NCI-H748 (cell line): ENCODE measurements at regions not wholly inside any gene's neighbourhood (a gene's known extent, or its start where the extent isn't known, plus 50 kb on each side); places are given as distances from the start of the nearest gene placed in this dataset.
"Not testable (repeated sequence)": the region's sequence is repeated elsewhere in the genome, so short reads cannot be mapped to it uniquely, and the experiment has no call there.

Experiments used
- DNase-seq: peaks from one replicate; lab custom pipeline; 2025; ENCODE audit not compliant: unreplicated experiment; lab: John Stamatoyannopoulos, UW

GRCh38 chr3:63719796-63720445 lies 67.4 kb downstream of the SNTN start:
- no peak for DNase-seq

DNA sequence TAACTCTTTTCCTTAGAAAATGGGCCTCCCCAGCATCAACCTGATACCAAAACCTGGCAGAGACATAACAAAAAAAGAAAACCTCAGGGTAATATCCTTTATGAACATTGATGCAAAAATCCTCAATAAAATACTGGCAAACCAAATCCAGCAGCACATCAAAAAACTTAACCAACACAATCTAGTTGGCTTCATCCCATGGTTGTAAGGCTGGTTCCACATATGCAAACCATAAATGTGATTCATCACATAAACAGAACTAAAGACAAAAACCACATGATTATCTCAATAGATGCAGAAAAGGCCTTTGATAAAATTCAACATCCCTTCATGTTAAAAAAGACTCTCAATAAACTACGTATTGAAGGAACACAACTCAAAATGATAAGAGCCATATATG lies 68.5 kb downstream of the SNTN start:
- not testable (repeated sequence) for DNase-seq

- DNase-seq, result no peak
These were observed 72.5 kb downstream of the SNTN start for GRCh38 chr3:63724987-63725386.

- DNase-seq, result no peak
These were observed 74.2 kb downstream of the SNTN start for GRCh38 chr3:63726656-63727055.

GRCh38 chr3:63727233-63727632 lies 74.8 kb downstream of the SNTN start:
- DNase-seq, result no peak

GRCh38 chr3:63731866-63732265 lies 79.4 kb downstream of the SNTN start:
- no peak for DNase-seq

DNA sequence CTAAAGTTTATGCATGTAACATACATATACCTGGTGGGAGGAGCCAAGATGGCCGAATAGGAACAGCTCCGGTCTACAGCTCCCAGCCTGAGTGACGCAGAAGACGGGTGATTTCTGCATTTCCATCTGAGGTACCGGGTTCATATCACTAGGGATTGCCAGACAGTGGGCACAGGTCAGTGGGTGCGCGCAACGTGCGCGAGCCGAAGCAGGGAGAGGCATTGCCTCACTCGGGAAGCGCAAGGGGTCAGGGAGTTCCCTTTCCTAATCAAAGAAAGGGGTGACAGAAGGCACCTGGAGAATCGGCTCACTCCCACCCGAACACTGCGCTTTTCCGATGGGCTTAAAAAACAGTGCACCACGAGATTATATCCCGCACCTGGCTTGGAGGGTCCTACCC lies 80.8 kb downstream of the SNTN start:
- DNase-seq, result not testable (repeated sequence)

DNA sequence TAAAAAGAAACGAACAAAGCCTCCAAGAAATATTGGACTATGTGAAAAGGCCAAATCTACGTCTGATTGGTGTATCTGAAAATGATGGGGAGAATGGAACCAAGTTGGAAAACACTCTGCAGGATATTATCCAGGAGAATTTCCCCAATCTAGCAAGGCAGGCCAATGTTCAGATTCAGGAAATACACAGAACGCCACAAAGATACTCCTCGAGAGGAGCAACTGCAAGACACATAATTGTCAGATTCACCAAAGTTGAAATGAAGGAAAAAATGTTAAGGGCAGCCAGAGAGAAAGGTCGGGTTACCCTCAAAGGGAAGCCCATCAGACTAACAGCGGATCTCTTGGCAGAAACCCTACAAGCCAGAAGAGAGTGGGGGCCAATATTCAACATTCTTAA lies 82.2 kb downstream of the SNTN start:
- DNase-seq, result not testable (repeated sequence)

GRCh38 chr3:63736757-63737156 lies 82.3 kb upstream of the C3orf49 start:
- DNase-seq, result not testable (repeated sequence)

DNA sequence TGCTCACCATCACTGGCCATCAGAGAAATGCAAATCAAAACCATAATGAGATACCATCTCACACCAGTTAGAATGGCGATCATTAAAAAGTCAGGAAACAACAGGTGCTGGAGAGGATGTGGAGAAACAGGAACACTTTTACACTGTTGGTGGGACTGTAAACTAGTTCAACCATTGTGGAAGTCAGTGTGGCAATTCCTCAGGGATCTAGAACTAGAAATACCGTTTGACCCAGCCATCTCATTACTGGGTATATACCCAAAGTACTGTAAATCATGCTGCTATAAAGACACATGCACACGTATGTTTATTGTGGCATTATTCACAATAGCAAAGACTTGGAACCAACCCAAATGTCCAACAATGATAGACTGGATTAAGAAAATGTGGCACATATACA lies 80.5 kb upstream of the C3orf49 start:
- not testable (repeated sequence) for DNase-seq

DNA sequence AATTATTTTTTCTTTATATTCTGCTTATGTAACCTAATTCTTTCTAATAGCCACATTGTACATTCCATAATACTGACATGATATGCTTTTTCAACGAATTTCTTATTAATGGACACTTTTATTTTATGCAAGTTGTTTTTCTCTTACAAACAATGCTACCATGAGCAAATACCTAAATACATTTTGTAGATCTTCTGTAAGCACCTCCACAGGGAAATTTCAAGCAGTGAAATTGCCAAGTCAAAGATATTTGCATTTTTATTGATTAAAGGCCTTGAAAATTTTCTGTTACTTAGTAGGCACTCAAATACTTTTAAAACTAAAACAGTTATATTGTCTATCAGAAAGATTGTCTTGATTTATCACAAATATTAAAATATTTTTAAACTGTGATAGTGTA lies 79.6 kb upstream of the C3orf49 start:
- DNase-seq, result no peak

DNA sequence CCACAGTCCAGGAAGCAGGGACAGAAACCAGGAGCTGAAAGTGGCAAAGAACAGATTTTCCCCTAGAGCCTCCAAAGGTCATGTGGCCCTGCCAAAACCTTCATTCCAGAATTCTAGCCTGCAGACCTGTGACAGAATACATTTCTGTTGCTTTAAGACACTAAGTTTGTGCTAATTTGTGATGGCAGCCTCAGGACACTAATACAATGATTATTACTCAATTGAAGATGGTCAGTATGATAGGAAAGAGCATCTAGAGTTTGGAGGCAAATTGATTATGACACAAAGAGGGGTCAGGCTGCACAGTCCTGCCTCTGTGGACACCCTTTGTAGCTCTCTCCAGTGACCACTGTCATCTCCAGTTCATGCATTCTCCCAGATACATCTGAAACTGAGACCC lies 79.0 kb upstream of the C3orf49 start:
- DNase-seq, result no peak

GRCh38 chr3:63744693-63745092 lies 74.4 kb upstream of the C3orf49 start:
- DNase-seq, result not testable (repeated sequence)

GRCh38 chr3:63745757-63746156 lies 73.3 kb upstream of the C3orf49 start:
- no peak for DNase-seq

DNA sequence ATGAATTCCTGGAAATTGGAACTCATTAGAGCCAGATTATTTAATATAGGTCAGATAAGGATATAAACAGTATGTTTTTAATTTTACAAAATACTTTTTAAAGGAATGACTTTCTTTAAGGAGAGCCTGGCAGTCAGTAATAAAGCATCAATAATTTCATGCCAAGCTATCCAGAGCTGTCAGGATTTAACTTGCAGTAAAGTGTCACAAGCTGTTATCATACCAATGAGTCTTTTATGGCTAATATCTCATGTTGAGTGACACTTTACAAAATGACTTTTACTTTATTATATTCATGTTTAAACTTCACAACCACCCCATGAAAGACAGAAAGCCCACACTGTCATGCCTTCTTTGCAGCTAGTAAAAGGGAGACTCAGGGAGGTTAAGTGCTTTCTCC lies 72.9 kb upstream of the C3orf49 start:
- no peak for DNase-seq

DNA sequence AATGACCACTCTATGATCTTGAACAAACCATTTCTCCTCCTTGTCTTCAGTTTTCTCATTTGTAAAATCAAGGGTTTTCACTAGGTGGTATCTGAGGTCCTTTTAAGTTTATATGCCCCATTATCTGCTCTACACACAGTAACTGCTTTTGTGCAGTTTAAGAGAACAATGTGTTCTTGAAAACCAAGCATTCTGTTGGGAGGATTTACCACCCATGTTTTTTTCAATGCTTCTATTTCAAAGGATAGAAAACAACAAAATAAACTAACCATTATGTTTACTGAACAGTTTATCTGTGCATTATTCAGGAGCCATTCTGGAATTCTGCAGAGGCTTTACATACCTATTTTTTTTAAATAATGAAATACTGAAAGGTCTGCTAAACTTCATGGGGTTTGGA lies 67.6 kb upstream of the C3orf49 start:
- DNase-seq, result no peak

GRCh38 chr3:63753567-63753966 lies 65.5 kb upstream of the C3orf49 start:
- no peak for DNase-seq

GRCh38 chr3:63753995-63754394 lies 65.1 kb upstream of the C3orf49 start:
- DNase-seq, result no peak

GRCh38 chr3:63762180-63762579 lies 56.9 kb upstream of the C3orf49 start:
- DNase-seq, result no peak

DNA sequence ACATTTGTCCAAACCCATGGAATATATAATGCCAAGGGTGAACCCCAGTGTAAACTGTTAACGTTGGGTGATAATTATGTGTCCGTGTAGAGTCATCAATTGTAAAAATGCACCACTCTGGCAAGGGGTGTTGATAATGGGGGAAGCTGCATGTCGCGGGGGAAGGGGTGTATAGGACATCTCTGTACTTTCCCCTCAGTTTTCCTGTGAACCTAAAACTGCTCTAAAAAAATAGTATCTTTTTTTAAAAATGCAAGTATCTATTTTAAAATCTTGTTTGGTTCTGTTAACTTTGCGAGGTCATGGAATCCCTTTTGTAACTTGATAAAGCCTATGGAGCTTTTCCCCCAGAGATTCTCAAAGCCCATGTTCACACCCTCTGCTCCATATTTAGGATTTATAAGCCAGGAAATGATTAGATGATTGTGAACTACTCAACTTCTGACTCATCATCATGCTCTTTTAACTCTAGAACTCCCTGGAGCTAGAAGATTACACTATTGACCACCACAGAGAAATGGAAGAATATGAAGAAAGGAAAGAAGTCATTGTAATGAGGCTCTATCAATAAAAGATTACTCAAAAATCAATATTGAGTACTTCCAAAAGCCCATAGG lies 56.1 kb upstream of the C3orf49 start:
- DNase-seq, result no peak

DNA sequence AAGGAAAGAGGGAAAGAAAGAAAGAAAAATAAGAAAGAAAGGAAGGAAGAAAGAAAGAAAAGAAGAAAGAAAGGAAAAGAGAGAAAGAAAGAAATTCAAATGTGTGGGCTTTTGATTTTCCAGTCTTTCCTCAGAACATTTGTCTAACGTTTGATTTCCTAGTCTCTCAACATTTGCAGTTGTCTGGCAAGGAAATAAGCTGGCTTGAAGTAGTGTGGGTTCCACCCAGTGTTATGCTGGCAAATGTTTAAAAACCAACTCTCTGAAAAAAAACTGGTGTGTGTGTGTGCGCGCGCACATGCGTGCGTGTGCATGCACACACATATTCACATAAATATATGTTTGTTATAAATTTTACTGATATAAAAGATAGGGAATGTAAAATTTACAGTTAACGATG lies 54.6 kb upstream of the C3orf49 start:
- DNase-seq, result no peak

GRCh38 chr3:63766261-63766660 lies 52.8 kb upstream of the C3orf49 start:
- no peak for DNase-seq

DNA sequence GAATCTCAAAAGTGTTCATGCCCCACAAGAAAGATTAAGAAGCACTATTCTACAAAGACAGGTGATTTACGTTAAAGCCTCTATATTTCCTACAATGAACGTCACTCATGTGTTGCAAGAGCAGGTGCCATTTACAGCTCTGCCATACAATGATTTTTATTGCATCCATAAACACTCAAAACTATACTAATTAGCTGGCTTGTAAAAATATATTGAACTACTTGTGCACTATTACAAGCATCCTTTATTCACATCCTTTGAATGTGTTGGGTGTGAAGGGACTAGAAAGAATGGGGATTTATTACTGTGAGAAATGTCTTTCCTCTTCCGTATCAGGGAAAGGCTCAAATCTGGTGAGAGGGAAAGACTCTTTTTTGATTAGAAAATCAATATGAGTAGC lies 50.7 kb upstream of the C3orf49 start:
- peak; percentile 64 for DNase-seq
